ENCODE measurements at regions not wholly inside any gene's neighbourhood (a gene's known extent, or its start where the extent isn't known, plus 50 kb on each side); places are given as distances from the start of the nearest gene placed in this dataset.
"Not testable (repeated sequence)": the region's sequence is repeated elsewhere in the genome, so short reads cannot be mapped to it uniquely, and the experiment has no call there.

DNA sequence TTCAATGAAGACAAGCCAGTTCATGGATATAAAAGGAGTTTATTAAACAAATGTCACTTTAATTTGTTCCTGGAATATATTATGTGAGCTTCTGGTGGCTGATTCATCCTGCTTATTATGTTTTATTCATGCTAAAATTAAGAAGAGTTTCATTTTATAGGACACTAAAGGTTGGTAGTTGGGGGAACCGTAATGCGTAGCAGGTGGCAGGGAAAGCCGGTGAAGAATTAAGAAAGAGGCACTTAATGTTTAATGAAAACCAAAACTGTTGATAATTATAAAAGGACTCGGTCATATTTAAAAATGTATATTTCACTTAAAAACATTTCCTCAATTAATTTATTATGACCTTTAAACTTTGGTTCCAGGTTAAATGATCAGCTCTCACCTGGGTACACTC is 94.3 kb downstream of the XKR3 start:
- not testable (repeated sequence) for DNase-seq (ENCODE audit: insufficient read length, low spot score); FAIRE-seq

DNA sequence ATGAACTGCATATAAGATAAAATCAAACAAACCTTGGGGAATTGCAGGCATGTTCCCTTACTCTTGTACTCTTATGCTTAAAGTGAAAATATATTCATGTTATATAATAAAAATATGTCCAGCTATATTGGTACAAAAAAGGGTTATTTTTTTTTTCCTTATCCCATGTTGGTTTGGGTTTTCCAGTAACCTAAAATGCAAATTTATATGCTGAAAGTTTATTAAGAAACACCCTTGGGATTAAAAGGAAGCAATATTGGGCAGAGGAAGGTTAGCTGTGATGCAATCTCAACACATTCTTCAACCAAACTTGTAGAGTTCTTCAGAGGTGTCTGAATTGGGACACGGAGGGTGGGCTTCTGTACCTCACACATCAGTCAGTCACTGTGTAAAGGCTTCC is 97.7 kb downstream of the XKR3 start:
- not testable (repeated sequence) for FAIRE-seq; DNase-seq (ENCODE audit: insufficient read length, low spot score)

DNA sequence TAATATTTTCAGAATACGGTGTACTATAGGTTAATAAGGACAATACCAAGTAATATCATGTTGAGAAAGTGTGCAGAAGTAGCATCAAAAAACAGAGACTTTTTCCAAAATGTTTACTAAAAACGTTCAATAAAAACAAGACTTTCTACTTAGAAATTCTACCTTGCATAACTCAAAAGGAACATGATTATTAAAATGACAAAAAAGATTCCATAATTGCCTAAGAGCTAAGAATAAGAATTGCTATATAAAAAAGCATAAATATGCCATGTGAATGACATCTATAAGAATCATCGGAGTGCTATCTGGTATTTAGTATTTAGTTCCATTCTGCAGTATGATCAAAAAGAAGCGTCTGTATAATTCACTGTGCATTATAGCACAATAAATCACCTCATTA is 102.0 kb downstream of the XKR3 start:
- FAIRE-seq; DNase-seq (ENCODE audit: insufficient read length, low spot score): not testable (repeated sequence)

DNA sequence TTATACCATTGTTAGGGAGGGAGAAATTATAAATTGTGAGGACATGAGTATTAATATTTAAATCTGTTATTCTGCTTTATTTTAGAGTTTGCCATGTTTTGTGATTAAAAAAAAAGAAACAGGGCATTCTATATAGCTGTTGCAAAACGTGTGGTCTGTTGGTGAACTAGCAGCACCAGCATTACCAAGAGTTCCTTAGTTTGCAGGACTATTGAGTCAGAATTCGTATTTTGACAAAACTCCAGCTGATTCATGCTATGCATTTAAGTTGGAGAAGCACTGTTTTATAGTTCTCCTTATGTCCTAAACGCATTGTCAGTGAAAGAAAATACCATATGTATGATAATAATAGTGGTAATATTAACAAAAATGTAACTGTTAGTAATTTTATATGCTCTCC is 102.6 kb downstream of the XKR3 start:
- FAIRE-seq; DNase-seq (ENCODE audit: insufficient read length, low spot score): not testable (repeated sequence)

DNA sequence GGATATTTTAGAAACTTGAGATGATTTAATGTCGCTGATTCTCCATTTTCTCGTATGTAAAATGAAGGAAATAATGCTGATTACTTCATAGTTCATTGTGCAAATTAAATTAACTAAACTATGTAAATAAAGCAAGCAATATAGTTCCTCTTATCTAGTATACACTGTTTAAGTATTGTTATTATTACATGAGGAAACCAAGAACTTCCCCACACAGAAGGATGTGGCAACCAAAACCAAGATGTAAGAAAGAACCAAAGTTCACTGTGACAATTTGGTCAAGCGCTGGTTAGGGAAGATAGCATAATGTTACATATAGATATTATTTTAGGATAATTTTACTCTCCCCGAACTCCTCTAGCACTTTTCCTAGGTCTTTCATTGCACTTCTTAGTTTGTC is 103.2 kb downstream of the XKR3 start:
- no peak for DNase-seq (ENCODE audit: insufficient read length, low spot score)
- no peak for FAIRE-seq
- TF ChIP-seq, protein P1, sequence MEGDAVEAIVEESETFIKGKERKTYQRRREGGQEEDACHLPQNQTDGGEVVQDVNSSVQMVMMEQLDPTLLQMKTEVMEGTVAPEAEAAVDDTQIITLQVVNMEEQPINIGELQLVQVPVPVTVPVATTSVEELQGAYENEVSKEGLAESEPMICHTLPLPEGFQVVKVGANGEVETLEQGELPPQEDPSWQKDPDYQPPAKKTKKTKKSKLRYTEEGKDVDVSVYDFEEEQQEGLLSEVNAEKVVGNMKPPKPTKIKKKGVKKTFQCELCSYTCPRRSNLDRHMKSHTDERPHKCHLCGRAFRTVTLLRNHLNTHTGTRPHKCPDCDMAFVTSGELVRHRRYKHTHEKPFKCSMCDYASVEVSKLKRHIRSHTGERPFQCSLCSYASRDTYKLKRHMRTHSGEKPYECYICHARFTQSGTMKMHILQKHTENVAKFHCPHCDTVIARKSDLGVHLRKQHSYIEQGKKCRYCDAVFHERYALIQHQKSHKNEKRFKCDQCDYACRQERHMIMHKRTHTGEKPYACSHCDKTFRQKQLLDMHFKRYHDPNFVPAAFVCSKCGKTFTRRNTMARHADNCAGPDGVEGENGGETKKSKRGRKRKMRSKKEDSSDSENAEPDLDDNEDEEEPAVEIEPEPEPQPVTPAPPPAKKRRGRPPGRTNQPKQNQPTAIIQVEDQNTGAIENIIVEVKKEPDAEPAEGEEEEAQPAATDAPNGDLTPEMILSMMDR (IDR thresholded peaks at IDR 0.05; ENCODE audit: insufficient read depth, missing control alignments), result no peak

DNA sequence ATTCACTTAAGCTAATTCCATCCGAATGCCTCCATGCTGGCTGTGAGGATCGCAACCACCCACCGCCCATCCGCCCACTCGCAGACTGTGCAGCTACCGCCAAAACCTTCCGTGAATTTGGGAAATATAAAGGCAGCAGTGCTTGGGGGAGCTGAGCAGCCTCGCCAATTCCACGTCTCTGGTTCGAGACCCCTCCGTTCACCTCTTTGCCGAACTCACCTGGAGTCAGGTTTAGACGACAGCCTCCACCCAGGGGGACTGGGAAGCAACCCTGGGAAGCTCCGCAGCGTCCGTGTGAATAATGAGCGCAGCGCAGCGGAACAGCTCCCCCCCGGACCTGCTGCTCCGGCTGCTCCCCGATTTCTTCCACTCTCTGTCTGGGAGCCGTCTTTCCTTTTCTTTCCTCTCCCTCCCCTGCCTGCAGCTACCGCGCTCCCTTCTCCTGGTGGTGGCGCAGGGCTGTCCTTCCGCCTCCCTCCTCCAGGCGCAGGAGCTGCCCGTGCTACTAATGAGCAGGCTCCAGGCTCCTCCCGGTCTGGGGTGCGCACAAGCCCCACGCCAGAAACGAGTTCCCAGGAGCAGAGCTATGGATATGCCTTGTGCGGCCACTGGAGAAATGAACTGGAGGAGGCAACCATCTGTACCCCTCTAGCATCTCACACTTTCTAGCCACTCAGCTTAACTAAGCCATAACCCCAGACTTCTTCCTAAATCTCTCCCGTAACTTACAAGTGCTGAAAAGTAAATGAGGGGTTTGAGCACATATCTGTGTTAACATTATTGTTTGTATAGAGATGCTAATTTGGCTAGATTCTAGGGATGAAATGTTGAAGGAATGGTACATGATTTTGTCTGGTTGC is 107.3 kb downstream of the XKR3 start:
- no peak for DNase-seq (ENCODE audit: insufficient read length, low spot score)
- TF ChIP-seq, protein P1 (IDR thresholded peaks at IDR 0.05; ENCODE audit: insufficient read depth, missing control alignments), result peak; percentile 13
- no peak for FAIRE-seq

DNA sequence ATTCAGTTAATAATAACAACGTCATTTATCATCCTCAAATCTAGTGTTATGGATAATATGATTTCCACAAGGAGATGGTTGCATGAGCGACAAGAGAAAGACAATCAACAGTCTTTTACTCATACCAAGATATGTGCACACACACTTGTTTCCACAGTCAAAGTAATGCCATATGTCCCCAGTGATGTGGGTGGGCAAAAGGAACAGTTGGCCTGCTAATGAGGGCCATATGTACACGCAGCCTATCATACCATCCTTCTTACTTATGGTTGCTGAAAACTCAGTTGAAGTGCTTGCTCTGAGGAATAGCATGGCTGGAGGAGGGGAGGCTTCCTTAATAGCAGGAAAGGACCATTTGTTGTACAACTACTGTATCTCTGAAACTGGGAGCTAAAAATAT is 110.6 kb downstream of the XKR3 start:
- not testable (repeated sequence) for DNase-seq (ENCODE audit: insufficient read length, low spot score); FAIRE-seq

DNA sequence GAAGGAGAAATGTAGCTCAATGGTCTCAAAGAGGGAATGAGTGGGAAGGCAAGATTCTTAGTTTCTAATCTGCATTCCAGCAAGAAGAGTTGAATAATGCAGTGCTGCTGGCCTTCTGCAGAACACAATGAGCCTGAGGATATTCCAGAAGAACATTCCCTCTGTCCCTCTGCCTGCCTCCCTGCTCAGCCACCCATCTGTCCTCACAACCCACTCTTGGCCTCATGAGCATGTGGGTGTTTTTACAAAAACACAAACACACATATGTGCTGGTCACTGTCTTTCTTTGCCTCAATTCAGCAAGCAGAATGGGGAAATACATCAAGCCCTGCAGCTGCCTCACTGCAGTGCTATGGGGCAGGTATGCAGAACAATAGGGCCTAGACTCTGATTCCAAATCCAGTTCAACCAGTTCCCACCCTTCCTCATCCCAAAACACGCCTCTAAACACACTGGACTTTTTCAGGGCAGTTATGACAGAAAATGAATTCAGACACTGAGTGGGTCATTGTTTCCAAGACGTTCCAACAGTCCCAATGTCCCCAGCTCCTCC is 109.8 kb upstream of the CCT8L2 start:
- DNase-seq (ENCODE audit: insufficient read length, low spot score); FAIRE-seq: not testable (repeated sequence)

DNA sequence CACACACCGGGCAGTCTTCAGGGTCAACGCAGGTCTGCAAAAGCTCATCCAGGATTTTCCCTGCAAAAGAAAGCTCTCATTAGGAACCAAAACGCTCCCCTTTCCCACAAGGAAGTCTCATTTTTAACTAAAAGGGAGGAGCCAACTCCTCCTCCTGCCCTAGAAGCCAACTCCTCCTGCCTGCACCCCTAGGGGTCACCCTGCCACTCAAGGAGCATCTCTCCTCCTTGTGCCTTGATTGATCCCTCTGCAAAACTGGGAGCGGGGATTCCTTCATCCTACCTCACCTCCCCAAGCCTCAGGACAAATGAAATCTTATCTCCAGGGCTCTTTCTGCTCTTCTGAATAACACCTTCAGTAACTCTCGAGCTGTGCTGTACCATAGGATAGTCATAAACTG is 107.8 kb upstream of the CCT8L2 start:
- FAIRE-seq; DNase-seq (ENCODE audit: insufficient read length, low spot score): not testable (repeated sequence)

DNA sequence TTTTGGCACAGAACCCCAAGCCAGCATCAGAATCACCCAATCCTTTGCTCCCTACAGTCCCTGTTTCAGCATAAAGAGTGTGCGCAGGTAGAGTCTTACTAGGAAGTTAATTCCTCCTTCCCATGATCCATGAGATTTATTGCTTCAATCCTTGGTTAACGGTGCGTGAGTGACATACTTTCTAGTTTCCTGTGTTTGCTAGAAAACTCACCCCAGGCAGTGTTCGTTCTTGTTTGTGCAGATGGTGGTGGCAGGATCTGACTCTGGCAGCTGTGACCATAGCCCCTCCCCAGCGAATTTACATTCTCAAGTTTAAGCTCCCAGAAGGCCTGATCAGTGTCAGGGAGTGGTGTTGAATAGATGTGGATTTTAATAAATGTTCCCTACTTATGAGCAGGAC is 106.7 kb upstream of the CCT8L2 start:
- DNase-seq (ENCODE audit: insufficient read length, low spot score) (no peak), FAIRE-seq (no peak)
- TF ChIP-seq, protein P1 (IDR thresholded peaks at IDR 0.05; ENCODE audit: insufficient read depth, missing control alignments), result no peak

DNA sequence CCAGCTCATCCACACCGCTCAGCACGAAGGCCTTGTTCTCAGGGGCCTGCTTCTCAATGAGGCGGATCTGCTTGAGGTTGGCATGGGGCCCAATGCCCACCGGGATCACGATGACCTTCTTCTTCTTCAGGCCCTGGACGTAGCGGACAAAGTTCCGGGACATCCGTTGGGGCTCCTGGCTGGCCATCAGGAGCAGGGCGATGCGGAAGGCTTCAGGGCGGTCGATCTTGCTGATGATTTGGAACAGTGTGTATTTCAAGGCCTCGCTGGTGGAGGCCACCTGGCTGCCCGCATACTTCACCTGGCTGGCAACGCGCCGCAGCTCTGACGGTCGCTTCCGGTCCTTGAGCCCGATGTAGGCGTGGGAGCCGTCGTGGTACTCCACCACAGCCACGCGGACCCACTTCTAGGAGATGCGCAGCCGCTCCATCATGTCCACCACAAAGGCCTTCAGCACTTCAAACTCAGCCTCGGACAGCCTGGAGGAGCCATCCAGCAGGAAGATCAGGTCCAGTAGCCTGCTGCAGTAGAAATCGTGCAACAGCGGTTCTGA is 105.0 kb upstream of the CCT8L2 start:
- FAIRE-seq; DNase-seq (ENCODE audit: insufficient read length, low spot score): not testable (repeated sequence)

DNA sequence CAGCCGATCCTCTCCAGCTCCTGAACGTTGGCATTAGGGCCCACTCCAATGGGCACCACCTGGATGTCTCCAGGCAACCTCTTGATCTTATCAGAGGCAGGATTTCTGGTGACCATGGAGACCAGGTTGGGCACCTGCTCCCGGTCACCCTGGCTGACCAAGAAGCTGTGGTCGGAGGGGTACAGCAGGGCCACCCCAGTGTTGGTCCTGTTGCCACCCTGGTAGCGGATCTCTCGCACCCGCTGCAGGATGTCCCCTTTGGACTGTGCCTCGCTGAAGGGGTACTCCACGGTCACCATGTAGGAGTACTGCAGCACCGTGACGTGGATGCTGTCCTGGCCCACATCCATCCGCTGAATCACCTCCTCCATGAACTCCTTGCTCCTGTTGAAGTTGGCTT is 104.3 kb upstream of the CCT8L2 start:
- FAIRE-seq; DNase-seq (ENCODE audit: insufficient read length, low spot score): not testable (repeated sequence)

Measured in D721Med (cell line).